IPS-20b (cell line): ENCODE measurements at regions not wholly inside any gene's neighbourhood (a gene's known extent, or its start where the extent isn't known, plus 50 kb on each side); places are given as distances from the start of the nearest gene placed in this dataset.
"Not testable (repeated sequence)": the region's sequence is repeated elsewhere in the genome, so short reads cannot be mapped to it uniquely, and the experiment has no call there.

Experiments
- H3K27ac ChIP-seq: one replicate; pipeline ENCODE4 v1.5.1; 2013; ENCODE audit warnings: low read length
- H3K27me3 ChIP-seq: 2 replicates; pipeline ENCODE4 v1.6.1; 2013; ENCODE audit warnings: mild to moderate bottlenecking, low read length, inconsistent platforms; ENCODE audit not compliant: insufficient read depth
- H3K36me3 ChIP-seq: 2 replicates; pipeline ENCODE4 v1.6.1; 2013; ENCODE audit warnings: low read depth, mild to moderate bottlenecking, inconsistent platforms, low read length, moderate library complexity; ENCODE audit not compliant: insufficient read depth
- H3K4me1 ChIP-seq: 2 replicates; pipeline ENCODE4 v1.6.1; 2013; ENCODE audit warnings: mild to moderate bottlenecking, control low read depth, inconsistent platforms, low read length, moderate library complexity; ENCODE audit not compliant: insufficient read depth
- H3K4me3 ChIP-seq: 2 replicates; pipeline ENCODE4 v1.5.1; 2013; ENCODE audit warnings: mild to moderate bottlenecking, low read length, inconsistent platforms
- H3K9ac ChIP-seq: 2 replicates; pipeline ENCODE4 v1.6.1; 2013; ENCODE audit warnings: low read depth, mild to moderate bottlenecking, inconsistent platforms, low read length, moderate library complexity
- H3K9me3 ChIP-seq: 2 replicates; pipeline ENCODE4 v1.6.1; 2013; ENCODE audit warnings: mild to moderate bottlenecking, low read depth, low read length, inconsistent platforms; ENCODE audit not compliant: insufficient read depth

- H3K4me1 ChIP-seq, result no peaks in the 10 kb centered on the region
- no peak overlapping the region for H3K27ac ChIP-seq
- H3K27me3 ChIP-seq, result no peaks in the 10 kb centered on the region
- no peak overlapping the region for H3K4me3 ChIP-seq
- no peaks in the 10 kb centered on the region for H3K36me3 ChIP-seq
- no peaks in the 10 kb centered on the region for H3K9me3 ChIP-seq
- no peak overlapping the region for H3K9ac ChIP-seq
These were observed 301.8 kb downstream of the MED10 start for GRCh38 chr5:6076341-6077239.

DNA sequence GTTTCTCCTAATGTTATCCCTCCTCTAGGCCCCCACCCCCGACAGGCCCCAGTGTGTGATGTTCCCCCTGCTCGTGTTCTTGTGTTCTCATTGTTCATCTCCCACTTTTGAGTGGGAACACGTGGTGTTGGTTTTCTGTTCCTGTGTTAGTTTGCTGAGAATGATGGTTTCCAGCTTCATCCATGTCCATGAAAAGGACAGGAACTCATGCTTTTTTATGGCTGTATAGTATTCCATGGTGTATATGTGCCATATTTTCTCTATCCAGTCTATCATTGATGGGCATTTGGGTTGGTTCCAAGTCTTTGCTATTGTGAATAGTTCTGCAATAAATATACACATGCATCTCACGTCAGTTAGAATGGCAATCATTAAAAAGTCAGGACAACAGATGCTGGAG, 305.9 kb downstream of the MED10 start:
- H3K4me3 ChIP-seq, H3K27ac ChIP-seq, H3K9ac ChIP-seq, H3K36me3 ChIP-seq, H3K9me3 ChIP-seq, H3K27me3 ChIP-seq: not testable (repeated sequence)
- H3K4me1 ChIP-seq, result peaks cover 13% of the 10 kb centered on the region; the same call in 1 of the 2 replicates

DNA sequence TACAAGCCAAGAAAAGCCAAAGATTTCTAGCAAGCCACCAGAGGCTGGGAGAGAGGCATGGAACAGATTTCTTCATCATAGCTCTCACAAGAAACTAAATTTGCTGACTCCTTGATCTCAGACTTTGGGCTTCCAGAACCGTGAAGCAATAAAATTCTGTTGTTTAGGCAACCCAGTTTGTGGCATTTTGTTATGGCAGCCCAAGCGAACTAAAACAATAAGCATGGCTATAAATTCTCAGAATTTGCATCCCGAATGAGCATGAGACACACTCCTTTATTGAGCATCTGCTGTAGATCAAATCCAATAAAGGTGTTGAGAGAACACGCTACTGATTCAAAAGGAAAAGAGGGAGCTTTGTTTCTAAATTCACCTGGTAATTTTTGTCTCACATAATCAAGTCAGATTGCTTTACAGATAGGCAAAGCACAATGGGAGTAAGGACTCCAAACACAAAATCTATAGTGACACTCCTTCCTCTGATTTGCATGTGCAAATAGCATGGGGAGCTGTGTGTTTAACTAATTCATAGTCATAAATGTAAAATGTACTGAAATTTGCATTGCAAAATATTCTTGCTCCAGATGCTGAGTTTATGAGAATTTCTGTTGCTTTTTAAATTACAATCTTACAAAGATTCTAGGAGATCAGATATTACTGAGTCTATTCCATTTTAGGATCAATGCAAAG, 308.7 kb downstream of the MED10 start:
- H3K9ac ChIP-seq, result no peak overlapping the region
- no peak overlapping the region for H3K27ac ChIP-seq

DNA sequence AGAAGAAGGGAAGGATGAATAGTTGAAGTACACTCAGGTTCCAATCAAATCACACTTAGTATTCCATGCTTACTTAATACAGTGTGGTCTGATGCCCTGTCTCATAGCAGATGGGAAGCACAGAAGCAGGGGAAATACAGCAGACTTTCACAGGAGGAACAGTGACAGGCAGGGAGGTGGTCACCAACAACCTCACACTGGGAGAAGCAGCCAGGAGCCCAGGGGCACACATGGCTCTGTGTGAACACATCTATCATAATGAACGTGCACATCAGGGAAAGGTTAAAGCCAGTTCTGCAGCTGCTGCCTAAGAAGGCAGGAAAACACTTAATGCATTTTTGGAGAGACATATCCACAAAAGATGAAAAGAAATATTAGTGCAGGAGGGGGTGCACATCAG, 312.3 kb downstream of the MED10 start:
- Histone ChIP-seq H3K27ac (no peak overlapping the region), H3K36me3 (no peaks in the 10 kb centered on the region), H3K27me3 (no peaks in the 10 kb centered on the region), H3K9me3 (no peaks in the 10 kb centered on the region), H3K4me1 (peaks cover 13% of the 10 kb centered on the region; the same call in 1 of the 2 replicates), H3K9ac (no peak overlapping the region), H3K4me3 (no peak overlapping the region)

More for the DNA sequence above, 308.7 kb downstream of the MED10 start:
- Histone ChIP-seq H3K36me3 (no peaks in the 10 kb centered on the region), H3K4me1 (peaks cover 13% of the 10 kb centered on the region; the same call in 1 of the 2 replicates), H3K9me3 (no peaks in the 10 kb centered on the region), H3K27me3 (no peaks in the 10 kb centered on the region), H3K4me3 (no peak overlapping the region)

- Histone ChIP-seq H3K27ac (no peak overlapping the region), H3K9ac (no peak overlapping the region), H3K4me1 (no peaks in the 10 kb centered on the region), H3K9me3 (no peaks in the 10 kb centered on the region), H3K27me3 (no peaks in the 10 kb centered on the region), H3K36me3 (no peaks in the 10 kb centered on the region), H3K4me3 (no peak overlapping the region)
These were observed 319.1 kb downstream of the MED10 start for GRCh38 chr5:6059137-6059800.

GRCh38 chr5:6058055-6058715, 320.2 kb downstream of the MED10 start:
- Histone ChIP-seq H3K4me3 (no peak overlapping the region), H3K9ac (no peak overlapping the region), H3K9me3 (no peaks in the 10 kb centered on the region), H3K27me3 (no peaks in the 10 kb centered on the region), H3K36me3 (no peaks in the 10 kb centered on the region), H3K4me1 (no peaks in the 10 kb centered on the region), H3K27ac (no peak overlapping the region)

- no peak overlapping the region for H3K4me3 ChIP-seq
- no peaks in the 10 kb centered on the region for H3K9me3 ChIP-seq
- H3K4me1 ChIP-seq, result no peaks in the 10 kb centered on the region
- no peak overlapping the region for H3K27ac ChIP-seq
- no peaks in the 10 kb centered on the region for H3K27me3 ChIP-seq
- no peaks in the 10 kb centered on the region for H3K36me3 ChIP-seq
- H3K9ac ChIP-seq, result no peak overlapping the region
These were observed 322.1 kb downstream of the MED10 start for GRCh38 chr5:6056280-6056679.

DNA sequence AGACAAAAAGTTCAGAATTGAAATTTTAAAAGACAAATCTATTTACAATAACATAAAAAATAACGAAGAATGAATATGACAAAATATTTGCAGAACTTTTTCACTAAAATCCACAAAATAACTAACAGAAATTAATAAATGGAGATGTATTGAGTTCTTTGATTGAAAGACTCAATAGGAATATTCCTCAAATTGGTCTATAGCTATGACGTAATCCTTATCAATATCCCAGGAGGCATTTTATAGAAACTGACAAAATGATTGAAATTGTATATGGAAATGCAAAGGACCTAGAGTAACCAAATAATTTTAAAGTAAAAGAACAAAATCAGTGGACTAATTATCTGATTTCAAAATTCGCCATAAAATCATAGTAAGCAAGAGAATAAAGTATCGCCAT, 328.7 kb downstream of the MED10 start:
- Histone ChIP-seq H3K4me1 (no peaks in the 10 kb centered on the region), H3K36me3 (no peaks in the 10 kb centered on the region), H3K9me3 (no peaks in the 10 kb centered on the region), H3K27ac (no peak overlapping the region), H3K4me3 (no peak overlapping the region), H3K9ac (no peak overlapping the region), H3K27me3 (no peaks in the 10 kb centered on the region)

- H3K9me3 ChIP-seq, result no peaks in the 10 kb centered on the region
- H3K9ac ChIP-seq, result no peak overlapping the region
- no peak overlapping the region for H3K27ac ChIP-seq
- H3K4me1 ChIP-seq, result no peaks in the 10 kb centered on the region
- no peaks in the 10 kb centered on the region for H3K27me3 ChIP-seq
- H3K36me3 ChIP-seq, result no peaks in the 10 kb centered on the region
- H3K4me3 ChIP-seq, result no peak overlapping the region
These were observed 329.6 kb downstream of the MED10 start for GRCh38 chr5:6048746-6049145.

DNA sequence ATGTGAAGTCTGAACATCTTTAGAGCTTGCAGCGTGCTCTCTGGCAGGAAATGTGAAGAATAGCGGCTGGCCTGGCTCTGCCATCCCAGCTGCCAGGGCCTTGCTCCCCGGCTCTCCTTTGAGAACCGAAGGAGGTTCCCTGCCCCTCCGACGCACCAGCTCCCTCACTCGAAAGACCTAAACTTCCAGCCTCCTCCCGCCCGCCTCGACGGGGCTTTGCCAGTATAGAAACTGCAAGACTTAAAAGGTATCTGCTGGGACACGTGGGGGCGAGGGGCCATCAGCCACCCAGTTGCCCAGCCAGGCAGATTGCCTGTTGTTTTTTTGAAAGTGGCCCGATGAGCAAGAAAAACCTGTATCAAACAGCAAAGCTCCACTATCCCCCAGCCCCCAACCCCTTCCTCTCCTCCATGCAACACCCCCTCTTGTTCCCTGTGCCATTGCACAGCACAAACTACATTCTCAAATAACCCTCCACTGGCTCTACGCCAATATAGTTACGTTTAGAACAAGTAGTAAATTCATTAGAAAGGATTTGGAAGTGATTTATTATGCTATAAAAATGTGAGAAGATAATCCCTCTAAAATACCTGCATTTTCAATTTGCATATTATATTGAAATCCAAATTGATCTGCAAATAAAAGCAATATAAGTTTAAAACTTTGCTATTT, 331.9 kb downstream of the MED10 start:
- Histone ChIP-seq H3K27ac (no peak overlapping the region), H3K27me3 (no peaks in the 10 kb centered on the region), H3K4me3 (no peak overlapping the region), H3K9ac (no peak overlapping the region), H3K9me3 (no peaks in the 10 kb centered on the region), H3K4me1 (no peaks in the 10 kb centered on the region), H3K36me3 (no peaks in the 10 kb centered on the region)
